B cell (primary cell): ENCODE measurements at regions not wholly inside any gene's neighbourhood (a gene's known extent, or its start where the extent isn't known, plus 50 kb on each side); places are given as distances from the start of the nearest gene placed in this dataset.

Experiments
- ATAC-seq: fragments of 200-7000 bp; cut with Tn5 transposase; one replicate; pipeline ENCODE4 v1.10.0; 2021; ENCODE audit warnings: low read depth, mild to moderate bottlenecking, moderate number of reproducible peaks, moderate library complexity
- CTCF ChIA-PET: fragments of 350-600 bp; sonication (Branson Sonifier 250); formaldehyde crosslinking; loops from one replicate; lab custom pipeline; 2021; ENCODE audit warnings: antibody characterized with exemption, inconsistent platforms; lab: Charles Lee
- POLR2A ChIA-PET: fragments of 350-600 bp; sonication (Branson Sonifier 250); formaldehyde crosslinking; loops from one replicate; lab custom pipeline; 2021; ENCODE audit warnings: antibody characterized with exemption; lab: Charles Lee
- DNase-seq: peaks from one replicate; pipeline ENCODE4 v3.0.0; 2013
- H2AFZ ChIP-seq: 2 replicates; pipeline ENCODE4 v1.6.1; 2012; ENCODE audit warnings: mild to moderate bottlenecking, low read depth, low read length; ENCODE audit not compliant: insufficient read depth, poor library complexity, severe bottlenecking
- H3K27ac ChIP-seq, 2 donors: 1 replicate in 1 of 2; 2 replicates in 1 of 2; pipeline ENCODE4 v1.5.1; 2012 to 2013; ENCODE audit warnings: low read length in 2 of 2, mild to moderate bottlenecking in 2 of 2, moderate library complexity in 1 of 2
- H3K27me3 ChIP-seq, 4 experiments: fragments of 200-600 bp in 1 of 4; sonication (generic) in 1 of 4; replicated peaks in 1 of 4; 1 replicate in 2 of 4; 2 replicates in 2 of 4; pipeline versions ENCODE4 v1.6.1 to v1.7.0; 2013 to 2016; ENCODE audit warnings: low read length in 3 of 4, mild to moderate bottlenecking in 2 of 4, mixed read lengths in 1 of 4, moderate library complexity in 1 of 4; ENCODE audit not compliant: insufficient read depth in 4 of 4, control insufficient read depth in 3 of 4; ENCODE audit errors: control extremely low read depth in 1 of 4
- H3K36me3 ChIP-seq, 2 experiments: replicated peaks in 1 of 2; 1 replicate in 1 of 2; 2 replicates in 1 of 2; pipeline versions ENCODE4 v1.6.1 to v1.7.1; 2013; ENCODE audit warnings: low read length in 1 of 2; ENCODE audit not compliant: insufficient read depth in 2 of 2, control insufficient read depth in 1 of 2; ENCODE audit errors: control extremely low read depth in 1 of 2, extremely low read depth in 1 of 2
- H3K4me1 ChIP-seq, 2 donors: fragments of 200-600 bp in 1 of 2; sonication (generic) in 1 of 2; 1 replicate in 1 of 2; 2 replicates in 1 of 2; pipeline versions ENCODE4 v1.5.1 to v1.6.1; 2013 to 2017; ENCODE audit warnings: low read length in 2 of 2; ENCODE audit not compliant: control insufficient read depth in 2 of 2, insufficient read depth in 2 of 2
- H3K4me2 ChIP-seq: replicated peaks from 2 replicates; pipeline ENCODE3; 2012; ENCODE audit warnings: mild to moderate bottlenecking, low read depth, low read length; ENCODE audit not compliant: poor library complexity, severe bottlenecking
- H3K4me3 ChIP-seq, 5 experiments: fragments of 200-600 bp in 1 of 5; sonication (generic) in 1 of 5; 1 replicate in 3 of 5; 2 replicates in 2 of 5; pipeline versions ENCODE4 v1.5.1 to v1.7.0; 2011 to 2016; ENCODE audit warnings: low read length in 4 of 5, mild to moderate bottlenecking in 4 of 5, low read depth in 2 of 5, control low read depth in 1 of 5, moderate library complexity in 1 of 5; ENCODE audit not compliant: insufficient read depth in 1 of 5; ENCODE audit errors: control extremely low read depth in 1 of 5, extremely low read depth in 1 of 5
- H3K79me2 ChIP-seq: fragments of 200-600 bp; sonication (generic); one replicate; pipeline ENCODE4 v1.6.0; 2016; ENCODE audit warnings: low read length; ENCODE audit not compliant: control insufficient read depth, insufficient read depth
- H3K9ac ChIP-seq: fragments of 200-600 bp; sonication (generic); 2 replicates; pipeline ENCODE4 v1.6.1; 2017; ENCODE audit warnings: mild to moderate bottlenecking, low read length, moderate library complexity
- H3K9me3 ChIP-seq, 3 donors: one replicate each; pipeline versions ENCODE4 v1.6.1 to v1.7.1; 2013; ENCODE audit warnings: low read length in 2 of 3; ENCODE audit not compliant: control insufficient read depth in 2 of 3, insufficient read depth in 1 of 3; ENCODE audit errors: control extremely low read depth in 1 of 3
- H4K20me1 ChIP-seq: 2 replicates; pipeline ENCODE4 v1.6.0; 2012; ENCODE audit warnings: mild to moderate bottlenecking, low read length; ENCODE audit not compliant: insufficient read depth, control insufficient read depth, poor library complexity, severe bottlenecking
- H3K27ac Mint-ChIP-seq: one replicate; pipeline ENCODE4 v1.8.0; 2021; ENCODE audit warnings: mixed read lengths
- H3K27me3 Mint-ChIP-seq: one replicate; pipeline ENCODE4 v1.8.0; 2021; ENCODE audit warnings: mixed read lengths
- H3K4me1 Mint-ChIP-seq: one replicate; pipeline ENCODE4 v1.8.0; 2021; ENCODE audit warnings: mixed read lengths
- H3K4me3 Mint-ChIP-seq: one replicate; pipeline ENCODE4 v1.8.0; 2021; ENCODE audit warnings: mixed read lengths
- H3K9me3 Mint-ChIP-seq: one replicate; pipeline ENCODE4 v1.8.0; 2022; ENCODE audit warnings: mixed read lengths; ENCODE audit not compliant: insufficient read depth
- CTCF ChIP-seq: fragments of 200-600 bp; IDR thresholded peaks from one replicate; pipeline ENCODE4 v1.8.0; 2022; ENCODE audit warnings: antibody characterized with exemption, mild to moderate bottlenecking
- EZH2 ChIP-seq: IDR thresholded peaks from 2 replicates; pipeline ENCODE4 v1.6.1; 2012; ENCODE audit warnings: borderline replicate concordance, low read depth, mild to moderate bottlenecking, moderate library complexity, low read length; ENCODE audit not compliant: insufficient read depth, poor library complexity, severe bottlenecking
- WGBS: methylation state at CpG from one replicate; pipeline ENCODE4 v1.1.5; 2013; ENCODE audit warnings: missing lambda C conversion rate; ENCODE audit not compliant: insufficient coverage; 5-methylcytosine and 5-hydroxymethylcytosine counted together
- intact Hi-C: fragments of 100-400 bp; cut with micrococcal nuclease; formaldehyde crosslinking; loops from one replicate; pipeline ENCODE4 v1.10.0; 2022

GRCh38 chr16:77558786-77559185 is 124.0 kb upstream of the ADAMTS18 start:
- Histone ChIP-seq H3K36me3 (no peaks in the 10 kb centered on the region), H3K4me1 (no peaks in the 10 kb centered on the region), H3K79me2 (no peaks in the 10 kb centered on the region), H3K9me3 (no peaks in the 10 kb centered on the region), H4K20me1 (no peaks in the 10 kb centered on the region), H3K4me3 (no peak overlapping the region), H2AFZ (no peak overlapping the region), H3K27me3 (peaks cover 0 to 2% (median 0%) of the 10 kb centered on the region in 4 experiments), H3K9ac (no peak overlapping the region), H3K27ac (no peak overlapping the region), H3K4me2 (no peak overlapping the region)
- no peaks in the 10 kb centered on the region for H3K9me3 Mint-ChIP-seq
- ChIA-PET POLR2A (no interaction called here), CTCF (no interaction called here)
- no peak overlapping the region for H3K4me3 Mint-ChIP-seq
- DNase-seq (no peak), ATAC-seq (no peak)
- TF ChIP-seq CTCF (no peak), EZH2 (no peak)
- peaks cover 8% of the 10 kb centered on the region for H3K27me3 Mint-ChIP-seq
- intact Hi-C loops, result no loop called here
- WGBS, result no CpG with 5 or more reads among the region's 2 CpGs
- H3K4me1 Mint-ChIP-seq, result no peaks in the 10 kb centered on the region
- H3K27ac Mint-ChIP-seq, result no peak overlapping the region

GRCh38 chr16:77562497-77562896 is 127.7 kb upstream of the ADAMTS18 start:
- H3K9me3 ChIP-seq, result no peaks in the 10 kb centered on the region
- CTCF ChIA-PET, result interaction anchor here (1.3 kb wide), 1 partner anchor 21 kb away, joined by 3 read pairs; no protein-coding TSS in a partner anchor
- POLR2A ChIA-PET, result no interaction called here

More at GRCh38 chr16:77562497-77562896, 127.7 kb upstream of the ADAMTS18 start:
- H4K20me1 ChIP-seq, result no peaks in the 10 kb centered on the region
- ATAC-seq (no peak), DNase-seq (no peak)
- Mint-ChIP-seq H3K27ac (no peak overlapping the region), H3K27me3 (peaks cover 16% of the 10 kb centered on the region), H3K4me1 (no peaks in the 10 kb centered on the region), H3K9me3 (no peaks in the 10 kb centered on the region), H3K4me3 (no peak overlapping the region)
- H2AFZ ChIP-seq, result no peak overlapping the region
- H3K4me3 ChIP-seq, result no peak overlapping the region
- peaks cover 0 to 2% (median under 1%) of the 10 kb centered on the region in 4 experiments for H3K27me3 ChIP-seq
- no peak overlapping the region for H3K9ac ChIP-seq
- no peak overlapping the region for H3K4me2 ChIP-seq
- H3K79me2 ChIP-seq, result no peaks in the 10 kb centered on the region
- intact Hi-C loops, result no loop called here
- no peaks in the 10 kb centered on the region for H3K36me3 ChIP-seq
- TF ChIP-seq EZH2 (no peak), CTCF (no peak)
- no peaks in the 10 kb centered on the region for H3K4me1 ChIP-seq
- no peak overlapping the region for H3K27ac ChIP-seq
